NCI-H146 (cell line): ENCODE measurements at regions not wholly inside any gene's neighbourhood (a gene's known extent, or its start where the extent isn't known, plus 50 kb on each side); places are given as distances from the start of the nearest gene placed in this dataset.
"Not testable (repeated sequence)": the region's sequence is repeated elsewhere in the genome, so short reads cannot be mapped to it uniquely, and the experiment has no call there.

Experiments used
- DNase-seq: peaks from one replicate; lab custom pipeline; 2025; lab: John Stamatoyannopoulos, UW

GRCh38 chr3:150242220-150242936, 165.7 kb upstream of the TSC22D2 start:
- peak; percentile 83 for DNase-seq

- DNase-seq = peak; percentile 38
These were observed 167.2 kb upstream of the TSC22D2 start for GRCh38 chr3:150240891-150241290.

- DNase-seq = no peak
These were observed 168.3 kb upstream of the TSC22D2 start for GRCh38 chr3:150239766-150240165.

- peak; percentile 87 for DNase-seq
These were observed 169.0 kb upstream of the TSC22D2 start for GRCh38 chr3:150238995-150239619.

GRCh38 chr3:150238048-150238802, 169.9 kb upstream of the TSC22D2 start:
- DNase-seq = peak; percentile 11

GRCh38 chr3:150237490-150237889, 170.6 kb upstream of the TSC22D2 start:
- no peak for DNase-seq

GRCh38 chr3:150236316-150237082, 171.6 kb upstream of the TSC22D2 start:
- no peak for DNase-seq

GRCh38 chr3:150235799-150236198, 172.3 kb upstream of the TSC22D2 start:
- DNase-seq = no peak

GRCh38 chr3:150232992-150233451, 175.1 kb upstream of the TSC22D2 start:
- peak; percentile 21 for DNase-seq

GRCh38 chr3:150230037-150230436, 178.1 kb upstream of the TSC22D2 start:
- DNase-seq = no peak

- DNase-seq = not testable (repeated sequence)
These were observed 179.5 kb upstream of the TSC22D2 start for GRCh38 chr3:150228626-150229025.

GRCh38 chr3:150227839-150228238, 180.3 kb upstream of the TSC22D2 start:
- peak; percentile 88 for DNase-seq

GRCh38 chr3:150225986-150226385, 182.1 kb upstream of the TSC22D2 start:
- no peak for DNase-seq

- no peak for DNase-seq
These were observed 184.5 kb upstream of the TSC22D2 start for GRCh38 chr3:150223558-150223957.

GRCh38 chr3:150222691-150223489, 185.2 kb upstream of the TSC22D2 start:
- peak; percentile 87 for DNase-seq

- no peak for DNase-seq
These were observed 186.1 kb upstream of the TSC22D2 start for GRCh38 chr3:150221904-150222523.

- DNase-seq = no peak
These were observed 187.3 kb upstream of the TSC22D2 start for GRCh38 chr3:150220799-150221198.

- no peak for DNase-seq
These were observed 188.1 kb upstream of the TSC22D2 start for GRCh38 chr3:150220041-150220440.

GRCh38 chr3:150218841-150219240, 189.3 kb upstream of the TSC22D2 start:
- no peak for DNase-seq

GRCh38 chr3:150218236-150218635, 189.9 kb upstream of the TSC22D2 start:
- no peak for DNase-seq

- peak; percentile 28 for DNase-seq
These were observed 190.4 kb upstream of the TSC22D2 start for GRCh38 chr3:150217691-150218090.
